ENCODE measurements at regions not wholly inside any gene's neighbourhood (a gene's known extent, or its start where the extent isn't known, plus 50 kb on each side); places are given as distances from the start of the nearest gene placed in this dataset.

- no peak overlapping the region for H3K4me3 ChIP-seq
- H3K36me3 ChIP-seq = no peaks in the 10 kb centered on the region
- H3K27ac ChIP-seq = no peak overlapping the region
- DNase-seq (ENCODE audit: low read depth in 1 of 2, low spot score in 2 of 2) = no peak
- H3K9me3 ChIP-seq (replicated peaks) = no peaks in the 10 kb centered on the region
- no peaks in the 10 kb centered on the region for H3K4me1 ChIP-seq (replicated peaks)
- H3K27me3 ChIP-seq (replicated peaks) = no peaks in the 10 kb centered on the region
Measured at GRCh38 chr20:39800548-39800947, 838.4 kb downstream of the DHX35 start.

GRCh38 chr20:39800111-39800510, 838.0 kb downstream of the DHX35 start:
- Histone ChIP-seq H3K36me3 (no peaks in the 10 kb centered on the region), H3K27me3 (replicated peaks) (no peaks in the 10 kb centered on the region), H3K4me3 (no peak overlapping the region), H3K9me3 (replicated peaks) (no peaks in the 10 kb centered on the region), H3K4me1 (replicated peaks) (no peaks in the 10 kb centered on the region), H3K27ac (no peak overlapping the region)
- no peak for DNase-seq (ENCODE audit: low read depth in 1 of 2, low spot score in 2 of 2)

- Histone ChIP-seq H3K27me3 (replicated peaks) (no peaks in the 10 kb centered on the region), H3K9me3 (replicated peaks) (no peaks in the 10 kb centered on the region), H3K27ac (no peak overlapping the region), H3K4me3 (no peak overlapping the region), H3K36me3 (no peaks in the 10 kb centered on the region), H3K4me1 (replicated peaks) (no peaks in the 10 kb centered on the region)
- no peak for DNase-seq (ENCODE audit: low read depth in 1 of 2, low spot score in 2 of 2)
Measured at GRCh38 chr20:39799366-39799965, 837.3 kb downstream of the DHX35 start.

GRCh38 chr20:39795401-39796272, 833.5 kb downstream of the DHX35 start:
- Histone ChIP-seq H3K4me1 (replicated peaks) (no peaks in the 10 kb centered on the region), H3K9me3 (replicated peaks) (0 out of 2 replicates have a peak, but pooled peaks cover 2% of the 10 kb centered on the region), H3K36me3 (no peaks in the 10 kb centered on the region), H3K27ac (no peak overlapping the region), H3K4me3 (no peak overlapping the region), H3K27me3 (replicated peaks) (no peaks in the 10 kb centered on the region)
- DNase-seq (ENCODE audit: low read depth in 1 of 2, low spot score in 2 of 2) = no peak

- H3K36me3 ChIP-seq = no peaks in the 10 kb centered on the region
- H3K4me1 ChIP-seq (replicated peaks) = no peaks in the 10 kb centered on the region
- 0 out of 2 replicates have a peak, but pooled peaks cover 2% of the 10 kb centered on the region for H3K9me3 ChIP-seq (replicated peaks)
- DNase-seq (ENCODE audit: low read depth in 1 of 2, low spot score in 2 of 2) = no peak
- H3K4me3 ChIP-seq = no peak overlapping the region
- no peaks in the 10 kb centered on the region for H3K27me3 ChIP-seq (replicated peaks)
- H3K27ac ChIP-seq = no peak overlapping the region
Measured at GRCh38 chr20:39792334-39792733, 830.2 kb downstream of the DHX35 start.

GRCh38 chr20:39789411-39789810, 827.3 kb downstream of the DHX35 start:
- DNase-seq (ENCODE audit: low read depth in 1 of 2, low spot score in 2 of 2) = no peak
- H3K27me3 ChIP-seq (replicated peaks) = no peaks in the 10 kb centered on the region
- peaks cover 2% of the 10 kb centered on the region; the same call in 1 of the 2 replicates for H3K9me3 ChIP-seq (replicated peaks)
- no peak overlapping the region for H3K4me3 ChIP-seq
- H3K4me1 ChIP-seq (replicated peaks) = no peaks in the 10 kb centered on the region
- no peaks in the 10 kb centered on the region for H3K36me3 ChIP-seq
- H3K27ac ChIP-seq = no peak overlapping the region

GRCh38 chr20:39785252-39785917, 823.2 kb downstream of the DHX35 start:
- H3K27me3 ChIP-seq (replicated peaks) = no peaks in the 10 kb centered on the region
- H3K4me3 ChIP-seq = no peak overlapping the region
- DNase-seq (ENCODE audit: low read depth in 1 of 2, low spot score in 2 of 2) = no peak
- no peaks in the 10 kb centered on the region; the same call in 1 of the 2 replicates for H3K9me3 ChIP-seq (replicated peaks)
- H3K36me3 ChIP-seq = no peaks in the 10 kb centered on the region
- no peak overlapping the region for H3K27ac ChIP-seq
- H3K4me1 ChIP-seq (replicated peaks) = no peaks in the 10 kb centered on the region

GRCh38 chr20:39784693-39785092, 822.5 kb downstream of the DHX35 start:
- Histone ChIP-seq H3K27me3 (replicated peaks) (no peaks in the 10 kb centered on the region), H3K4me1 (replicated peaks) (no peaks in the 10 kb centered on the region), H3K27ac (no peak overlapping the region), H3K36me3 (no peaks in the 10 kb centered on the region), H3K4me3 (no peak overlapping the region), H3K9me3 (replicated peaks) (no peaks in the 10 kb centered on the region; the same call in 1 of the 2 replicates)
- DNase-seq (ENCODE audit: low read depth in 1 of 2, low spot score in 2 of 2) = no peak

GRCh38 chr20:39778847-39779604, 816.9 kb downstream of the DHX35 start:
- H3K36me3 ChIP-seq = no peaks in the 10 kb centered on the region
- H3K27ac ChIP-seq = no peak overlapping the region
- DNase-seq (ENCODE audit: low read depth in 1 of 2, low spot score in 2 of 2) = no peak
- H3K9me3 ChIP-seq (replicated peaks) = no peaks in the 10 kb centered on the region; the same call in 1 of the 2 replicates
- no peaks in the 10 kb centered on the region for H3K4me1 ChIP-seq (replicated peaks)
- no peaks in the 10 kb centered on the region for H3K27me3 ChIP-seq (replicated peaks)
- no peak overlapping the region for H3K4me3 ChIP-seq

- no peaks in the 10 kb centered on the region; the same call in 1 of the 2 replicates for H3K9me3 ChIP-seq (replicated peaks)
- DNase-seq (ENCODE audit: low read depth in 1 of 2, low spot score in 2 of 2) = no peak
- no peaks in the 10 kb centered on the region for H3K27me3 ChIP-seq (replicated peaks)
- H3K4me3 ChIP-seq = no peak overlapping the region
- no peak overlapping the region for H3K27ac ChIP-seq
- H3K36me3 ChIP-seq = no peaks in the 10 kb centered on the region
- no peaks in the 10 kb centered on the region for H3K4me1 ChIP-seq (replicated peaks)
Measured at GRCh38 chr20:39778431-39778830, 816.3 kb downstream of the DHX35 start.

- Histone ChIP-seq H3K27ac (no peak overlapping the region), H3K4me1 (replicated peaks) (no peaks in the 10 kb centered on the region)
- no peak for DNase-seq (ENCODE audit: low read depth in 1 of 2, low spot score in 2 of 2)
Measured at GRCh38 chr20:39777610-39778009, 815.5 kb downstream of the DHX35 start.

GRCh38 chr20:39775110-39775509, 813.0 kb downstream of the DHX35 start:
- H3K9me3 ChIP-seq (replicated peaks) = no peaks in the 10 kb centered on the region; the same call in 1 of the 2 replicates
- no peak for DNase-seq (ENCODE audit: low read depth in 1 of 2, low spot score in 2 of 2)
- H3K4me3 ChIP-seq = no peak overlapping the region
- no peaks in the 10 kb centered on the region for H3K27me3 ChIP-seq (replicated peaks)
- H3K27ac ChIP-seq = no peak overlapping the region
- H3K36me3 ChIP-seq = no peaks in the 10 kb centered on the region
- no peaks in the 10 kb centered on the region for H3K4me1 ChIP-seq (replicated peaks)

More at GRCh38 chr20:39777610-39778009, 815.5 kb downstream of the DHX35 start:
- no peaks in the 10 kb centered on the region for H3K27me3 ChIP-seq (replicated peaks)
- H3K36me3 ChIP-seq = no peaks in the 10 kb centered on the region
- H3K4me3 ChIP-seq = no peak overlapping the region
- no peaks in the 10 kb centered on the region for H3K9me3 ChIP-seq (replicated peaks)

- Histone ChIP-seq H3K36me3 (no peaks in the 10 kb centered on the region), H3K27ac (no peak overlapping the region), H3K9me3 (replicated peaks) (peaks cover 4% of the 10 kb centered on the region; the same call in 1 of the 2 replicates), H3K27me3 (replicated peaks) (no peaks in the 10 kb centered on the region), H3K4me3 (no peak overlapping the region), H3K4me1 (replicated peaks) (no peaks in the 10 kb centered on the region)
- no peak for DNase-seq (ENCODE audit: low read depth in 1 of 2, low spot score in 2 of 2)
Measured at GRCh38 chr20:39773380-39774000, 811.3 kb downstream of the DHX35 start.
